Ectodermal cell (in vitro differentiated cells): ENCODE measurements at regions not wholly inside any gene's neighbourhood (a gene's known extent, or its start where the extent isn't known, plus 50 kb on each side); places are given as distances from the start of the nearest gene placed in this dataset.
A peak's percentile ranks its signal among the peaks of the same experiment; 100 is the strongest.

Experiments
- H3K27ac ChIP-seq: 2 replicates; pipeline ENCODE4 v1.7.0; 2013; ENCODE audit warnings: mild to moderate bottlenecking, low read depth, low read length; ENCODE audit not compliant: insufficient read depth, poor library complexity, severe bottlenecking
- H3K27me3 ChIP-seq: 2 replicates; pipeline ENCODE4 v1.7.0; 2013; ENCODE audit warnings: mild to moderate bottlenecking, low read length; ENCODE audit not compliant: insufficient read depth, control insufficient read depth, poor library complexity, severe bottlenecking
- H3K36me3 ChIP-seq: one replicate; pipeline ENCODE4 v1.7.0; 2013; ENCODE audit warnings: low read length; ENCODE audit not compliant: control insufficient read depth, insufficient read depth
- H3K4me1 ChIP-seq: one replicate; pipeline ENCODE4 v1.7.0; 2013; ENCODE audit warnings: low read length; ENCODE audit not compliant: control insufficient read depth, insufficient read depth
- H3K4me3 ChIP-seq: 2 replicates; pipeline ENCODE4 v1.7.0; 2013; ENCODE audit warnings: low read depth, low read length, control low read depth; ENCODE audit not compliant: insufficient read depth
- H3K9me3 ChIP-seq: 2 replicates; pipeline ENCODE4 v1.7.0; 2013; ENCODE audit warnings: mild to moderate bottlenecking, low read length, moderate library complexity; ENCODE audit not compliant: control insufficient read depth
- WGBS, 2 experiments: methylation state at CpG; one replicate each; pipeline ENCODE4 v1.1.7; 2013; ENCODE audit warnings: missing lambda C conversion rate in 2 of 2; 5-methylcytosine and 5-hydroxymethylcytosine counted together

GRCh38 chr2:3000125-3000524 is 377.5 kb downstream of the EIPR1 start:
- H3K4me3 ChIP-seq = no peak overlapping the region
- WGBS, 2 experiments = 89 to 90% methylated on average over 8 of the region's 8 CpGs
- H3K27me3 ChIP-seq = no peaks in the 10 kb centered on the region
- H3K4me1 ChIP-seq = peaks cover 3% of the 10 kb centered on the region
- no peak overlapping the region for H3K27ac ChIP-seq
- no peaks in the 10 kb centered on the region for H3K36me3 ChIP-seq
- no peaks in the 10 kb centered on the region for H3K9me3 ChIP-seq

- Histone ChIP-seq H3K27ac (no peak overlapping the region), H3K4me1 (peaks cover 3% of the 10 kb centered on the region), H3K36me3 (no peaks in the 10 kb centered on the region), H3K27me3 (no peaks in the 10 kb centered on the region), H3K4me3 (no peak overlapping the region), H3K9me3 (no peaks in the 10 kb centered on the region)
- 81% methylated on average over 9 of the region's 9 CpGs for WGBS, 2 experiments
Measured at GRCh38 chr2:2998971-2999370, 378.6 kb downstream of the EIPR1 start.

GRCh38 chr2:2993172-2993692 is 384.4 kb downstream of the EIPR1 start:
- WGBS, 2 experiments = 91 to 92% methylated on average over 9 of the region's 9 CpGs
- Histone ChIP-seq H3K4me1 (no peaks in the 10 kb centered on the region), H3K9me3 (no peaks in the 10 kb centered on the region), H3K36me3 (no peaks in the 10 kb centered on the region), H3K27ac (no peak overlapping the region), H3K27me3 (no peaks in the 10 kb centered on the region), H3K4me3 (no peak overlapping the region)

- Histone ChIP-seq H3K36me3 (no peaks in the 10 kb centered on the region), H3K4me1 (no peaks in the 10 kb centered on the region), H3K27ac (no peak overlapping the region), H3K4me3 (no peak overlapping the region), H3K9me3 (no peaks in the 10 kb centered on the region), H3K27me3 (no peaks in the 10 kb centered on the region)
- WGBS, 2 experiments = 86 to 90% methylated on average over 3 of the region's 3 CpGs
Measured at GRCh38 chr2:2992634-2993033, 385.0 kb downstream of the EIPR1 start.

DNA sequence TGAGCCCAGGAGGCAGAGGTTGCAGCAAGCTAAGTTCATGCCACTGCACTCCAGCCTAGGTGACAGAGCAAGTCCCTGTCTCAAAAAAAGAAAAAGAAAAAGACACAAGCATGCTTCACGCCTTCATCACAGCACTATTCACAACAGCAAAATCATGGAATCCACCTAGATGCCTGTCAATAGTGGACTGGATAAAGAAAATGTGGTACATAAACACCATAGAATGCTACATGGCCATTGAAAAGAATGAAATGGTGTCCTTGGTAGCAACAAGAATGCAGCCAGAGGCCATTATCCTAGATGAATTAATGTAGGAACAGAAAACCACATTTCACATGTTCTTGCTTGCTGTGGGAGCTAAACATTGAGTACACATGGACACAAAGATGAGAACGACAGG is 392.6 kb downstream of the EIPR1 start:
- Histone ChIP-seq H3K4me3 (no peak overlapping the region), H3K4me1 (no peaks in the 10 kb centered on the region), H3K27ac (no peak overlapping the region), H3K36me3 (no peaks in the 10 kb centered on the region), H3K9me3 (no peaks in the 10 kb centered on the region), H3K27me3 (no peaks in the 10 kb centered on the region)
- WGBS, 2 experiments = 95 to 100% methylated on average over 2 of the region's 2 CpGs

DNA sequence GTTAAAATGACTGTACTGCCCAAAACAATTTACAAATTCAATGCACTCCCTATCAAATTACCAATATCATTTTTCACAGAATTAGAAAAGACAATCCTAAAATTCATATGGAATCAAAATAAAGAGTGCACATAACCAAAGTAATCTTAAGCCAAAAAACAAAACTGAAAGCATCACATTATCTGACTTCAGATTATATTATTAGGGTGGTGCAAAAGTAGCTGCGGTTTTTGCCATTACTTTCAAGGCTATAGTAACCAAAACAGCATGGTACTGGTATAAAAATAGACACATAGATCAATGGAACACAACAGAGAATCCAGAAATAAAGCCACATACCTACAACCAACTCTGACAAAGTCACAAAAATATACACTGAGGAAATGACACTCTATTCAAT is 396.6 kb downstream of the EIPR1 start:
- H3K4me1 ChIP-seq = no peaks in the 10 kb centered on the region
- no peak overlapping the region for H3K4me3 ChIP-seq
- H3K27me3 ChIP-seq = no peaks in the 10 kb centered on the region
- H3K9me3 ChIP-seq = no peaks in the 10 kb centered on the region
- H3K36me3 ChIP-seq = no peaks in the 10 kb centered on the region
- H3K27ac ChIP-seq = no peak overlapping the region
- whole genome bisulfite sequencing, 2 experiments = 88 to 100% methylated on average over 1 of the region's 1 CpG

GRCh38 chr2:2974982-2975381 is 402.6 kb downstream of the EIPR1 start:
- H3K36me3 ChIP-seq = no peaks in the 10 kb centered on the region
- no peak overlapping the region for H3K27ac ChIP-seq
- H3K4me3 ChIP-seq = no peak overlapping the region
- no peaks in the 10 kb centered on the region for H3K27me3 ChIP-seq
- no peaks in the 10 kb centered on the region for H3K9me3 ChIP-seq
- no peaks in the 10 kb centered on the region for H3K4me1 ChIP-seq
- WGBS, 2 experiments = 43 to 50% methylated on average over 2 of the region's 2 CpGs

GRCh38 chr2:2960441-2961133 is 417.0 kb downstream of the EIPR1 start:
- Histone ChIP-seq H3K36me3 (no peaks in the 10 kb centered on the region), H3K4me1 (peaks cover 4% of the 10 kb centered on the region), H3K9me3 (no peaks in the 10 kb centered on the region), H3K27ac (peak overlapping the region; percentile 26), H3K4me3 (no peak overlapping the region), H3K27me3 (no peaks in the 10 kb centered on the region)
- WGBS, 2 experiments = 89 to 92% methylated on average over 17 of the region's 17 CpGs

GRCh38 chr2:2950403-2950952 is 427.1 kb downstream of the EIPR1 start:
- Histone ChIP-seq H3K27me3 (no peaks in the 10 kb centered on the region), H3K4me1 (no peaks in the 10 kb centered on the region), H3K27ac (no peak overlapping the region), H3K36me3 (no peaks in the 10 kb centered on the region), H3K9me3 (no peaks in the 10 kb centered on the region), H3K4me3 (no peak overlapping the region)
- WGBS, 2 experiments = 92 to 95% methylated on average over 11 of the region's 11 CpGs

DNA sequence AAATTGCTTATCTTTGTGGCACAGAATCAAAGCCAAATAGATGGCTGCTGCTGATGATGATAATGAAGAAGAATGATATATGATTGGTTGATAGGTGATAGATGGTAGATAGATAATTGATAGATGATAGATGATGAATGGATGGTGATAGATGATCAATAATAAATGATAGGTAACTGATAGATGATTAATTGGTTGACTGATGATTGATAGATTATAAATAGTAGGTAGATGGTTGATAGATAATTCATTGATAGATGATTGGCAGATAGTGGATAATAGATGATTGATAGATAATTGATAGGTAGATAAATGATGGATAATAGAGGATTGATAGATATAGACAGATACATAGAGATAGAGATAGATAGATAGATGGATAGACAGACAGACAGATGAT is 430.2 kb downstream of the EIPR1 start:
- H3K4me3 ChIP-seq = no peak overlapping the region
- no peak overlapping the region for H3K27ac ChIP-seq
- H3K27me3 ChIP-seq = no peaks in the 10 kb centered on the region
- H3K36me3 ChIP-seq = no peaks in the 10 kb centered on the region
- no peaks in the 10 kb centered on the region for H3K9me3 ChIP-seq
- no peaks in the 10 kb centered on the region for H3K4me1 ChIP-seq
